GM23338 (cell line): ENCODE measurements at regions not wholly inside any gene's neighbourhood (a gene's known extent, or its start where the extent isn't known, plus 50 kb on each side); places are given as distances from the start of the nearest gene placed in this dataset.

Experiments used
- ATAC-seq: fragments of 200-7000 bp; cut with Tn5 transposase; 3 replicates; pipeline ENCODE4 v1.9.1; 2020
- DNase-seq: peaks from one replicate; pipeline ENCODE4 v3.0.0-alpha.2; 2015; ENCODE audit warnings: low spot score
- H2AFZ ChIP-seq: fragments of 200-600 bp; sonication (generic); 2 replicates; pipeline ENCODE4 v1.8.0; 2016; ENCODE audit warnings: antibody characterized with exemption, mild to moderate bottlenecking, moderate library complexity
- H3F3A ChIP-seq: fragments of 200-600 bp; sonication (generic); replicated peaks from 2 replicates; pipeline ENCODE4 v1.8.0; 2017; ENCODE audit warnings: antibody characterized with exemption, mixed run types, low read depth
- H3K27ac ChIP-seq: fragments of 200-600 bp; sonication (generic); 2 replicates; pipeline ENCODE4 v1.6.1; 2016; ENCODE audit warnings: low read depth
- H3K27me3 ChIP-seq: fragments of 200-600 bp; sonication (generic); 2 replicates; pipeline ENCODE4 v1.8.0; 2016; ENCODE audit warnings: mild to moderate bottlenecking, mixed run types, moderate library complexity; ENCODE audit not compliant: insufficient read depth
- H3K36me3 ChIP-seq: fragments of 200-600 bp; sonication (generic); 2 replicates; pipeline ENCODE4 v1.8.0; 2016; ENCODE audit warnings: mild to moderate bottlenecking; ENCODE audit not compliant: insufficient read depth
- H3K4me1 ChIP-seq: fragments of 200-600 bp; sonication (generic); 2 replicates; pipeline ENCODE4 v1.8.0; 2016; ENCODE audit warnings: mild to moderate bottlenecking, moderate library complexity; ENCODE audit not compliant: insufficient read depth
- H3K4me2 ChIP-seq: fragments of 200-600 bp; sonication (generic); 2 replicates; pipeline ENCODE4 v1.7.1; 2017; ENCODE audit warnings: mixed run types
- H3K4me3 ChIP-seq: fragments of 200-600 bp; sonication (generic); 2 replicates; pipeline ENCODE4 v1.6.1; 2016; ENCODE audit warnings: mixed run types
- H3K79me2 ChIP-seq: fragments of 200-600 bp; sonication (generic); replicated peaks from 2 replicates; pipeline ENCODE4 v1.8.0; 2017; ENCODE audit warnings: mild to moderate bottlenecking; ENCODE audit not compliant: insufficient read depth
- H3K9me2 ChIP-seq: fragments of 200-600 bp; sonication (generic); 2 replicates; pipeline ENCODE4 v1.8.0; 2017; ENCODE audit not compliant: insufficient read depth
- H4K20me1 ChIP-seq: fragments of 200-600 bp; sonication (generic); replicated peaks from 2 replicates; pipeline ENCODE4 v1.8.0; 2017; ENCODE audit warnings: mild to moderate bottlenecking; ENCODE audit not compliant: insufficient read depth
- H3K27ac Mint-ChIP-seq: 2 replicates; pipeline ENCODE4 v1.8.0; 2020; ENCODE audit warnings: inconsistent platforms, mild to moderate bottlenecking, moderate library complexity, mixed read lengths
- H3K27me3 Mint-ChIP-seq: 3 replicates; pipeline ENCODE4 v1.8.0; 2022; ENCODE audit warnings: low read depth, mild to moderate bottlenecking, moderate library complexity, mixed read lengths, inconsistent platforms; ENCODE audit not compliant: insufficient read depth, poor library complexity
- H3K36me3 Mint-ChIP-seq: 3 replicates; pipeline ENCODE4 v1.8.0; 2021; ENCODE audit warnings: low read depth, mild to moderate bottlenecking, inconsistent platforms, moderate library complexity, mixed read lengths
- H3K4me1 Mint-ChIP-seq: 3 replicates; pipeline ENCODE4 v1.8.0; 2020; ENCODE audit warnings: mild to moderate bottlenecking, inconsistent platforms, mixed read lengths
- H3K4me3 Mint-ChIP-seq: 3 replicates; pipeline ENCODE4 v1.8.0; 2021; ENCODE audit warnings: moderate library complexity, mild to moderate bottlenecking, inconsistent platforms, mixed read lengths
- H3K9me3 Mint-ChIP-seq: 3 replicates; pipeline ENCODE4 v1.8.0; 2020; ENCODE audit warnings: moderate library complexity, mild to moderate bottlenecking, inconsistent platforms, mixed read lengths
- CREB1 ChIP-seq: fragments of 250-450 bp; sonication (Bioruptor Pico); IDR thresholded peaks from 2 replicates; pipeline ENCODE4 v1.5.0; 2020; ENCODE audit warnings: low read depth, mild to moderate bottlenecking, moderate library complexity
- CTCF ChIP-seq, 2 experiments: fragments of 200-600 bp in 1 of 2; sonication (generic) in 1 of 2; conservative IDR thresholded peaks; 2 replicates each; pipeline versions ENCODE4 v1.5.1 to v1.6.1; 2016 to 2017; ENCODE audit warnings: antibody characterized with exemption in 2 of 2, low read depth in 2 of 2, mild to moderate bottlenecking in 2 of 2, moderate library complexity in 1 of 2
- EZH2 ChIP-seq: fragments of 200-600 bp; sonication (generic); IDR thresholded peaks from one replicate; pipeline ENCODE4 v1.8.0; 2017; ENCODE audit warnings: antibody characterized with exemption, mild to moderate bottlenecking, low read depth; ENCODE audit not compliant: unreplicated experiment
- EZH2phosphoT487 ChIP-seq: fragments of 200-600 bp; sonication (generic); IDR thresholded peaks from one replicate; pipeline ENCODE4 v1.8.1; 2018; ENCODE audit warnings: antibody characterized with exemption; ENCODE audit not compliant: unreplicated experiment
- JUNB ChIP-seq: IDR thresholded peaks from one replicate; pipeline ENCODE4 v1.6.1; 2016; ENCODE audit warnings: antibody characterized with exemption; ENCODE audit not compliant: unreplicated experiment
- NANOG ChIP-seq: IDR thresholded peaks from 2 replicates; pipeline ENCODE4 v1.6.1; 2016; ENCODE audit warnings: antibody characterized with exemption, borderline replicate concordance
- POLR2AphosphoS5 ChIP-seq: IDR thresholded peaks from 2 replicates; pipeline ENCODE4 v1.6.1; 2016; ENCODE audit warnings: antibody characterized with exemption, low read depth
- REST ChIP-seq: IDR thresholded peaks from one replicate; pipeline ENCODE4 v1.6.1; 2018; ENCODE audit warnings: antibody characterized with exemption; ENCODE audit not compliant: unreplicated experiment
- STAT1 ChIP-seq: IDR thresholded peaks from one replicate; pipeline ENCODE4 v1.6.1; 2016; ENCODE audit warnings: antibody characterized with exemption; ENCODE audit not compliant: unreplicated experiment
- ZNF114 ChIP-seq: fragments of 250-450 bp; sonication (Bioruptor Pico); IDR thresholded peaks from 2 replicates; pipeline ENCODE4 v1.5.0; 2020; ENCODE audit warnings: mild to moderate bottlenecking, moderate library complexity
- ZNF331 ChIP-seq: fragments of 250-450 bp; sonication (Bioruptor Pico); IDR thresholded peaks from 2 replicates; pipeline ENCODE4 v1.5.0; 2020; ENCODE audit warnings: low read depth, mild to moderate bottlenecking, moderate library complexity
- ZNF462 ChIP-seq: fragments of 250-450 bp; sonication (Bioruptor Pico); IDR thresholded peaks from 2 replicates; pipeline ENCODE4 v1.5.0; 2020; ENCODE audit warnings: mild to moderate bottlenecking, moderate library complexity
- TF ChIP-seq, protein P1 (sequence below): IDR thresholded peaks from 2 replicates; pipeline ENCODE4 v1.6.1; 2016; ENCODE audit warnings: antibody characterized with exemption

GRCh38 chr6:54011277-54011648, 100.0 kb upstream of the MLIP start:
- Histone ChIP-seq H3K27ac (no peak overlapping the region), H3K4me1 (0 out of 2 replicates have a peak, but pooled peaks cover 5% of the 10 kb centered on the region), H3K36me3 (no peaks in the 10 kb centered on the region), H3K9me2 (no peaks in the 10 kb centered on the region), H3K4me3 (no peak overlapping the region), H3K27me3 (no peaks in the 10 kb centered on the region), H3K4me2 (no peak overlapping the region), H3K79me2 (no peaks in the 10 kb centered on the region), H4K20me1 (no peaks in the 10 kb centered on the region), H2AFZ (no peak overlapping the region; the same call in 1 of the 2 replicates), H3F3A (no peaks in the 10 kb centered on the region)
- no peak overlapping the region for H3K27ac Mint-ChIP-seq
- peaks cover 3% of the 10 kb centered on the region; the same call in 1 of the 3 replicates for H3K4me1 Mint-ChIP-seq
- H3K27me3 Mint-ChIP-seq: no peaks in the 10 kb centered on the region
- TF ChIP-seq CREB1 (CRISPR knock-in tag) (no peak), JUNB (no peak), REST (no peak), ZNF114 (CRISPR knock-in tag) (no peak), CTCF (conservative IDR thresholded peaks at IDR 0.05; ENCODE audit: low read depth in 2 of 2) (no peak), ZNF331 (no peak), EZH2phosphoT487 (no peak), STAT1 (no peak), ZNF462 (CRISPR knock-in tag) (no peak), NANOG (no peak), POLR2AphosphoS5 (no peak), EZH2 (no peak)
- TF ChIP-seq, protein P1, sequence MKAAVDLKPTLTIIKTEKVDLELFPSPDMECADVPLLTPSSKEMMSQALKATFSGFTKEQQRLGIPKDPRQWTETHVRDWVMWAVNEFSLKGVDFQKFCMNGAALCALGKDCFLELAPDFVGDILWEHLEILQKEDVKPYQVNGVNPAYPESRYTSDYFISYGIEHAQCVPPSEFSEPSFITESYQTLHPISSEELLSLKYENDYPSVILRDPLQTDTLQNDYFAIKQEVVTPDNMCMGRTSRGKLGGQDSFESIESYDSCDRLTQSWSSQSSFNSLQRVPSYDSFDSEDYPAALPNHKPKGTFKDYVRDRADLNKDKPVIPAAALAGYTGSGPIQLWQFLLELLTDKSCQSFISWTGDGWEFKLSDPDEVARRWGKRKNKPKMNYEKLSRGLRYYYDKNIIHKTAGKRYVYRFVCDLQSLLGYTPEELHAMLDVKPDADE: no peak
- H3K4me3 Mint-ChIP-seq: no peak overlapping the region
- no peak for ATAC-seq
- DNase-seq: no peak
- H3K9me3 Mint-ChIP-seq: no peaks in the 10 kb centered on the region
- H3K36me3 Mint-ChIP-seq: no peaks in the 10 kb centered on the region
